Left lung (tissue), 4 donors: ENCODE measurements at regions not wholly inside any gene's neighbourhood (a gene's known extent, or its start where the extent isn't known, plus 50 kb on each side); places are given as distances from the start of the nearest gene placed in this dataset.
A peak's percentile ranks its signal among the peaks of the same experiment; 100 is the strongest.

Source experiments
- ATAC-seq: fragments of 200-7000 bp; cut with Tn5 transposase; one replicate; pipeline ENCODE4 v1.9.1; 2020; ENCODE audit warnings: moderate library complexity
- DNase-seq, 4 donors: peaks; one replicate each; pipeline ENCODE4 v3.0.0-alpha.2; 2013 to 2020
- H3K27ac ChIP-seq, 2 donors: fragments of 200-600 bp; sonication (generic) in 1 of 2; one replicate each; pipeline versions ENCODE4 v1.5.0 to v1.8.0; 2020 to 2021
- H3K27me3 ChIP-seq, 2 donors: fragments of 200-600 bp; sonication (generic) in 1 of 2; one replicate each; pipeline versions ENCODE4 v1.5.0 to v1.8.0; 2020 to 2021
- H3K36me3 ChIP-seq, 2 donors: fragments of 200-600 bp; sonication (generic) in 1 of 2; one replicate each; pipeline versions ENCODE4 v1.5.0 to v1.8.0; 2020 to 2021
- H3K4me1 ChIP-seq, 2 donors: fragments of 200-600 bp; one replicate each; pipeline ENCODE4 v1.8.0; 2021
- H3K4me3 ChIP-seq, 2 donors: fragments of 200-600 bp; sonication (generic) in 1 of 2; one replicate each; pipeline versions ENCODE4 v1.5.0 to v1.8.0; 2020 to 2021; ENCODE audit warnings: mild to moderate bottlenecking in 1 of 2
- H3K9me3 ChIP-seq, 2 donors: fragments of 200-600 bp; sonication (generic) in 1 of 2; one replicate each; pipeline versions ENCODE4 v1.5.0 to v1.8.0; 2020 to 2021
- CTCF ChIP-seq, 2 donors: fragments of 200-600 bp; sonication (generic) in 1 of 2; IDR thresholded peaks; one replicate each; pipeline versions ENCODE4 v1.5.0 to v1.8.0; 2021; ENCODE audit warnings: antibody characterized with exemption in 2 of 2
- intact Hi-C, 2 donors: fragments of 100-400 bp; cut with DNase I; formaldehyde crosslinking; loops; one replicate each; pipeline versions ENCODE4 v1.11.2 to v1.14.2; 2022
- donor health status: DM: no; HTN: yes; CAD: no.
- donor health status: DM: no; HTN: no; CAD: no.

- no peaks in the 10 kb centered on the region for H3K27me3 ChIP-seq
- H3K27ac ChIP-seq, result no peak overlapping the region
- no peaks in the 10 kb centered on the region for H3K4me1 ChIP-seq
- peak; percentile 33 for ATAC-seq
- no peaks in the 10 kb centered on the region for H3K9me3 ChIP-seq
- no peak overlapping the region for H3K4me3 ChIP-seq
- DNase-seq, result no peak
- H3K36me3 ChIP-seq, result no peaks in the 10 kb centered on the region
- intact Hi-C loops, result no loop called here
- TF ChIP-seq CTCF (IDR thresholded peaks at IDR 0.05), result no peak
These were observed 1598.0 kb upstream of the TMEM132C start for GRCh38 chr12:126668961-126669360.

- DNase-seq, result no peak
- Histone ChIP-seq H3K4me3 (no peak overlapping the region), H3K9me3 (peaks cover 0 to 1% of the 10 kb centered on the region in 2 donors), H3K27ac (no peak overlapping the region), H3K36me3 (no peaks in the 10 kb centered on the region), H3K4me1 (no peaks in the 10 kb centered on the region), H3K27me3 (no peaks in the 10 kb centered on the region)
- intact Hi-C loops, result no loop called here
- no peak for TF ChIP-seq CTCF (IDR thresholded peaks at IDR 0.05)
- no peak for ATAC-seq
These were observed 1590.5 kb upstream of the TMEM132C start for GRCh38 chr12:126676434-126676833.

GRCh38 chr12:126681676-126682075 lies 1585.3 kb upstream of the TMEM132C start:
- no peak for TF ChIP-seq CTCF (IDR thresholded peaks at IDR 0.05)

GRCh38 chr12:126684703-126685102 lies 1582.3 kb upstream of the TMEM132C start:
- no peak for ATAC-seq
- Histone ChIP-seq H3K9me3 (peaks cover 0 to 18% of the 10 kb centered on the region in 2 donors), H3K4me1 (no peaks in the 10 kb centered on the region), H3K4me3 (no peak overlapping the region), H3K36me3 (no peaks in the 10 kb centered on the region), H3K27me3 (no peaks in the 10 kb centered on the region), H3K27ac (no peak overlapping the region)
- intact Hi-C loops, result no loop called here
- no peak for TF ChIP-seq CTCF (IDR thresholded peaks at IDR 0.05)
- DNase-seq, result no peak

More at GRCh38 chr12:126681676-126682075, 1585.3 kb upstream of the TMEM132C start:
- H3K9me3 ChIP-seq, result peaks cover 0 to 13% of the 10 kb centered on the region in 2 donors
- H3K4me3 ChIP-seq, result no peak overlapping the region
- H3K4me1 ChIP-seq, result no peaks in the 10 kb centered on the region
- H3K27me3 ChIP-seq, result no peaks in the 10 kb centered on the region
- no peak overlapping the region for H3K27ac ChIP-seq
- ATAC-seq (no peak), DNase-seq (no peak)
- intact Hi-C loops, result no loop called here
- no peaks in the 10 kb centered on the region for H3K36me3 ChIP-seq

GRCh38 chr12:126685636-126686035 lies 1581.3 kb upstream of the TMEM132C start:
- no peak for TF ChIP-seq CTCF (IDR thresholded peaks at IDR 0.05)
- intact Hi-C loops, result no loop called here
- Histone ChIP-seq H3K27ac (no peak overlapping the region), H3K9me3 (peaks cover 0 to 18% of the 10 kb centered on the region in 2 donors), H3K4me3 (no peak overlapping the region), H3K36me3 (no peaks in the 10 kb centered on the region), H3K27me3 (no peaks in the 10 kb centered on the region), H3K4me1 (no peaks in the 10 kb centered on the region)
- DNase-seq (no peak), ATAC-seq (no peak)
